Esophagus muscularis mucosa (tissue), 3 donors: ENCODE measurements at regions not wholly inside any gene's neighbourhood (a gene's known extent, or its start where the extent isn't known, plus 50 kb on each side); places are given as distances from the start of the nearest gene placed in this dataset.

Source experiments
- CTCF ChIP-seq, 3 experiments: fragments of 200-600 bp in 2 of 3; fragments of 450-650 bp in 1 of 3; sonication (generic) in 2 of 3; IDR thresholded peaks; one replicate each; pipeline ENCODE4 v1.5.1; 2017 to 2019; ENCODE audit warnings: antibody characterized with exemption in 3 of 3, mild to moderate bottlenecking in 2 of 3, moderate library complexity in 1 of 3
- POLR2A ChIP-seq: fragments of 450-650 bp; IDR thresholded peaks from one replicate; pipeline ENCODE4 v1.6.1; 2017; ENCODE audit warnings: antibody characterized with exemption, moderate library complexity, mild to moderate bottlenecking, low read depth

DNA sequence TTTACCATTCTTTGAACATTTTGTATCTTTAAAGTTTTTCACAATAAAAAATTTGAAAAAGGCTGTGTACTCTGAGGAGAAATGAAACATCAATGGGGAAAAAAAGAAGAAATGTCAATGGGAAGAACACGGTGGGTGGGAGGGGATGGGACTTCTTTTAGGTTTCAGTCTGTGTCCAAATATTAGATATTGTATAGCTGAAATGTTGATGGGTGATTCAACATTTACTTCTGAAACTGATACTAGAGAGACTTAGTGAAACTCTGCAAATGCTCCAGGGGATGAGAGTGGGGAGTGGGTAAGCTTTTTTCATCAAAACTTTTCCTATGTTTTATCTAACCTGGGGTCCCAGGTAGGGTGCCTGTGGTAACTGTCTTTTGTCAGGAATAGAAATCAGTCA lies 311.9 kb downstream of the MAN2A1 start:
- TF ChIP-seq CTCF (IDR thresholded peaks at IDR 0.05) (no peak), POLR2A (no peak)
